ENCODE measurements at regions not wholly inside any gene's neighbourhood (a gene's known extent, or its start where the extent isn't known, plus 50 kb on each side); places are given as distances from the start of the nearest gene placed in this dataset.

- Histone ChIP-seq H3K27ac (ENCODE audit: low read depth, low read length) (no peak overlapping the region), H3K9me3 (ENCODE audit: low read length) (no peaks in the 10 kb centered on the region), H3K4me1 (ENCODE audit: insufficient read depth, low read length) (no peaks in the 10 kb centered on the region), H3K4me3 (ENCODE audit: low read length) (no peak overlapping the region), H3K36me3 (ENCODE audit: insufficient read depth, low read length) (no peaks in the 10 kb centered on the region), H3K27me3 (ENCODE audit: insufficient read depth, low read length, poor library complexity, severe bottlenecking) (no peaks in the 10 kb centered on the region)
- H3K27me3 Mint-ChIP-seq = peaks cover 0 to 2% of the 10 kb centered on the region in 2 donors
- CTCF ChIA-PET = no interaction called here
- no peak for DNase-seq
- peaks cover 0 to 2% (median 0%) of the 10 kb centered on the region in 5 donors for H3K9me3 Mint-ChIP-seq
- H3K4me3 Mint-ChIP-seq = no peak overlapping the region
- no peaks in the 10 kb centered on the region for H3K4me1 Mint-ChIP-seq
- no peak overlapping the region for H3K27ac Mint-ChIP-seq
- POLR2A ChIA-PET = no interaction called here
- H3K36me3 Mint-ChIP-seq = no peaks in the 10 kb centered on the region
These were observed 89.0 kb upstream of the NHS start for GRCh38 chrX:17285983-17286382.

- Mint-ChIP-seq H3K9me3 (peaks cover 0 to 5% (median 0%) of the 10 kb centered on the region in 5 donors), H3K27ac (no peak overlapping the region), H3K27me3 (peaks cover 0 to 3% of the 10 kb centered on the region in 2 donors), H3K4me1 (no peaks in the 10 kb centered on the region), H3K36me3 (no peaks in the 10 kb centered on the region), H3K4me3 (no peak overlapping the region)
- Histone ChIP-seq H3K4me3 (ENCODE audit: low read length) (no peak overlapping the region), H3K4me1 (ENCODE audit: insufficient read depth, low read length) (no peaks in the 10 kb centered on the region), H3K27me3 (ENCODE audit: insufficient read depth, low read length, poor library complexity, severe bottlenecking) (no peaks in the 10 kb centered on the region), H3K36me3 (ENCODE audit: insufficient read depth, low read length) (no peaks in the 10 kb centered on the region), H3K9me3 (ENCODE audit: low read length) (no peaks in the 10 kb centered on the region), H3K27ac (ENCODE audit: low read depth, low read length) (no peak overlapping the region)
- no peak for DNase-seq
- ChIA-PET POLR2A (no interaction called here), CTCF (no interaction called here)
These were observed 83.7 kb upstream of the NHS start for GRCh38 chrX:17291171-17291900.

GRCh38 chrX:17292111-17292527 lies 82.9 kb upstream of the NHS start:
- Mint-ChIP-seq H3K4me1 (no peaks in the 10 kb centered on the region), H3K36me3 (no peaks in the 10 kb centered on the region), H3K27ac (peak overlapping the region in 1 of 8 donors; percentile 4), H3K4me3 (peak overlapping the region in 1 of 7 donors; percentile 54), H3K9me3 (peaks cover 0 to 5% (median 0%) of the 10 kb centered on the region in 5 donors), H3K27me3 (peaks cover 0 to 5% of the 10 kb centered on the region in 2 donors)
- no peaks in the 10 kb centered on the region for H3K36me3 ChIP-seq (ENCODE audit: insufficient read depth, low read length)
- H3K4me3 ChIP-seq (ENCODE audit: low read length) = no peak overlapping the region
- H3K9me3 ChIP-seq (ENCODE audit: low read length) = no peaks in the 10 kb centered on the region
- ChIA-PET POLR2A (no interaction called here), CTCF (no interaction called here)
- no peak overlapping the region for H3K27ac ChIP-seq (ENCODE audit: low read depth, low read length)
- H3K27me3 ChIP-seq (ENCODE audit: insufficient read depth, low read length, poor library complexity, severe bottlenecking) = no peaks in the 10 kb centered on the region
- no peak for DNase-seq
- H3K4me1 ChIP-seq (ENCODE audit: insufficient read depth, low read length) = no peaks in the 10 kb centered on the region

- no peak for DNase-seq
- ChIA-PET CTCF (no interaction called here), POLR2A (no interaction called here)
- H3K36me3 Mint-ChIP-seq = no peaks in the 10 kb centered on the region
- H3K4me3 Mint-ChIP-seq = no peak overlapping the region
- H3K27me3 Mint-ChIP-seq = peaks cover 0 to 5% of the 10 kb centered on the region in 2 donors
- Histone ChIP-seq H3K9me3 (ENCODE audit: low read length) (no peaks in the 10 kb centered on the region), H3K4me3 (ENCODE audit: low read length) (no peak overlapping the region), H3K4me1 (ENCODE audit: insufficient read depth, low read length) (no peaks in the 10 kb centered on the region), H3K27me3 (ENCODE audit: insufficient read depth, low read length, poor library complexity, severe bottlenecking) (no peaks in the 10 kb centered on the region), H3K36me3 (ENCODE audit: insufficient read depth, low read length) (no peaks in the 10 kb centered on the region), H3K27ac (ENCODE audit: low read depth, low read length) (no peak overlapping the region)
- no peak overlapping the region for H3K27ac Mint-ChIP-seq
- H3K9me3 Mint-ChIP-seq = peaks cover 0 to 7% (median 0%) of the 10 kb centered on the region in 5 donors
- H3K4me1 Mint-ChIP-seq = no peaks in the 10 kb centered on the region
These were observed 80.4 kb upstream of the NHS start for GRCh38 chrX:17294561-17294960.

- Histone ChIP-seq H3K4me3 (ENCODE audit: low read length) (no peak overlapping the region), H3K27ac (ENCODE audit: low read depth, low read length) (no peak overlapping the region), H3K9me3 (ENCODE audit: low read length) (no peaks in the 10 kb centered on the region), H3K27me3 (ENCODE audit: insufficient read depth, low read length, poor library complexity, severe bottlenecking) (no peaks in the 10 kb centered on the region), H3K36me3 (ENCODE audit: insufficient read depth, low read length) (no peaks in the 10 kb centered on the region), H3K4me1 (ENCODE audit: insufficient read depth, low read length) (no peaks in the 10 kb centered on the region)
- POLR2A ChIA-PET = no interaction called here
- Mint-ChIP-seq H3K27ac (no peak overlapping the region), H3K36me3 (no peaks in the 10 kb centered on the region), H3K9me3 (peaks cover 0 to 7% (median 0%) of the 10 kb centered on the region in 5 donors), H3K4me1 (no peaks in the 10 kb centered on the region), H3K27me3 (peaks cover 0 to 5% of the 10 kb centered on the region in 2 donors), H3K4me3 (no peak overlapping the region)
- no peak for DNase-seq
- CTCF ChIA-PET = no interaction called here
These were observed 79.2 kb upstream of the NHS start for GRCh38 chrX:17295791-17296190.

GRCh38 chrX:17298564-17298963 lies 76.4 kb upstream of the NHS start:
- no peaks in the 10 kb centered on the region for H3K4me1 ChIP-seq (ENCODE audit: insufficient read depth, low read length)
- peaks cover 0 to 3% of the 10 kb centered on the region in 2 donors for H3K27me3 Mint-ChIP-seq
- POLR2A ChIA-PET = no interaction called here

GRCh38 chrX:17299206-17299605 lies 75.8 kb upstream of the NHS start:
- Mint-ChIP-seq H3K9me3 (peaks cover 0 to 9% (median 4%) of the 10 kb centered on the region in 5 donors), H3K4me1 (no peaks in the 10 kb centered on the region), H3K4me3 (no peak overlapping the region), H3K36me3 (no peaks in the 10 kb centered on the region), H3K27me3 (peaks cover 0 to 3% of the 10 kb centered on the region in 2 donors), H3K27ac (no peak overlapping the region)
- Histone ChIP-seq H3K9me3 (ENCODE audit: low read length) (no peaks in the 10 kb centered on the region), H3K4me3 (ENCODE audit: low read length) (no peak overlapping the region), H3K4me1 (ENCODE audit: insufficient read depth, low read length) (no peaks in the 10 kb centered on the region), H3K27me3 (ENCODE audit: insufficient read depth, low read length, poor library complexity, severe bottlenecking) (no peaks in the 10 kb centered on the region), H3K36me3 (ENCODE audit: insufficient read depth, low read length) (no peaks in the 10 kb centered on the region), H3K27ac (ENCODE audit: low read depth, low read length) (no peak overlapping the region)
- DNase-seq = no peak
- ChIA-PET POLR2A (no interaction called here), CTCF (no interaction called here)

More at GRCh38 chrX:17298564-17298963, 76.4 kb upstream of the NHS start:
- CTCF ChIA-PET = no interaction called here
- Mint-ChIP-seq H3K4me3 (no peak overlapping the region), H3K9me3 (peaks cover 0 to 9% (median 4%) of the 10 kb centered on the region in 5 donors), H3K36me3 (no peaks in the 10 kb centered on the region), H3K27ac (no peak overlapping the region), H3K4me1 (no peaks in the 10 kb centered on the region)
- H3K9me3 ChIP-seq (ENCODE audit: low read length) = no peaks in the 10 kb centered on the region
- H3K4me3 ChIP-seq (ENCODE audit: low read length) = no peak overlapping the region
- H3K36me3 ChIP-seq (ENCODE audit: insufficient read depth, low read length) = no peaks in the 10 kb centered on the region
- no peak overlapping the region for H3K27ac ChIP-seq (ENCODE audit: low read depth, low read length)
- no peak for DNase-seq
- no peaks in the 10 kb centered on the region for H3K27me3 ChIP-seq (ENCODE audit: insufficient read depth, low read length, poor library complexity, severe bottlenecking)

- ChIA-PET POLR2A (no interaction called here), CTCF (no interaction called here)
- no peaks in the 10 kb centered on the region for H3K9me3 ChIP-seq (ENCODE audit: low read length)
- Mint-ChIP-seq H3K9me3 (peaks cover 1 to 8% (median 4%) of the 10 kb centered on the region in 5 donors), H3K4me3 (no peak overlapping the region), H3K27ac (no peak overlapping the region), H3K36me3 (no peaks in the 10 kb centered on the region), H3K4me1 (no peaks in the 10 kb centered on the region), H3K27me3 (peaks cover 0 to 1% of the 10 kb centered on the region in 2 donors)
- no peaks in the 10 kb centered on the region for H3K27me3 ChIP-seq (ENCODE audit: insufficient read depth, low read length, poor library complexity, severe bottlenecking)
- no peak for DNase-seq
- H3K36me3 ChIP-seq (ENCODE audit: insufficient read depth, low read length) = no peaks in the 10 kb centered on the region
- H3K4me1 ChIP-seq (ENCODE audit: insufficient read depth, low read length) = no peaks in the 10 kb centered on the region
- no peak overlapping the region for H3K4me3 ChIP-seq (ENCODE audit: low read length)
- no peak overlapping the region for H3K27ac ChIP-seq (ENCODE audit: low read depth, low read length)
These were observed 51.6 kb upstream of the NHS start for GRCh38 chrX:17323397-17323796.

Measured in CD8-positive, alpha-beta memory T cell (primary cell).